ENCODE measurements at regions not wholly inside any gene's neighbourhood (a gene's known extent, or its start where the extent isn't known, plus 50 kb on each side); places are given as distances from the start of the nearest gene placed in this dataset.

DNA sequence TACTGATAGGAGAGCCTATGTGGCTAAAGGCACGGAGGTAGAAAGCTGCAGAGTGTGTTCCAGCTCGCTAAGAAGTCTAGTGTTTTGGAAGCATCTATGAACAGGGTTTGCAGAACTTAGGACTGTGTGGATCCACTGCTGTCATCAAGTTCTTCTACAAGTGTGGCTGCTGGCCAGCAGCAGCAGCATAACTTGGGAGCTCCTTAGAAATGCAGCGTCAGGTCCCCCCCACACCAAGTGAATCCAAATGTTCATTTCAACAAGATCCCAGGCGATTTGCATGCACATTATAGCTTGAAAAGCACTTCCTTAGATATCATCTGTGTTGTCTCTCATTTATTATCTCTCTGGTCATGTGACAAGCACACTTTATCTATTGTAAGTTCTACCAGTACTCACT lies 131.9 kb upstream of the SHISA6 start:
- Histone ChIP-seq H3K9me2 (replicated peaks; ENCODE audit: insufficient read depth, low read length) (no peaks in the 10 kb centered on the region), H2AFZ (ENCODE audit: low read length) (no peak overlapping the region), H4K20me1 (ENCODE audit: insufficient read depth, low read depth, low read length) (no peaks in the 10 kb centered on the region), H3K36me3 (ENCODE audit: insufficient read depth, low read length) (no peaks in the 10 kb centered on the region), H3K4me1 (ENCODE audit: low read length) (no peaks in the 10 kb centered on the region), H3K4me2 (ENCODE audit: low read depth, low read length, poor library complexity, severe bottlenecking) (no peak overlapping the region), H3K27me3 (ENCODE audit: low read length) (no peaks in the 10 kb centered on the region), H3K4me3 (ENCODE audit: low read length) (no peak overlapping the region), H3K27ac (ENCODE audit: low read length) (no peak overlapping the region), H3K79me2 (ENCODE audit: low read length) (no peaks in the 10 kb centered on the region), H3K9ac (ENCODE audit: low read length) (no peak overlapping the region), H3K9me3 (ENCODE audit: low read length) (no peaks in the 10 kb centered on the region)
- no peak for DNase-seq

DNA sequence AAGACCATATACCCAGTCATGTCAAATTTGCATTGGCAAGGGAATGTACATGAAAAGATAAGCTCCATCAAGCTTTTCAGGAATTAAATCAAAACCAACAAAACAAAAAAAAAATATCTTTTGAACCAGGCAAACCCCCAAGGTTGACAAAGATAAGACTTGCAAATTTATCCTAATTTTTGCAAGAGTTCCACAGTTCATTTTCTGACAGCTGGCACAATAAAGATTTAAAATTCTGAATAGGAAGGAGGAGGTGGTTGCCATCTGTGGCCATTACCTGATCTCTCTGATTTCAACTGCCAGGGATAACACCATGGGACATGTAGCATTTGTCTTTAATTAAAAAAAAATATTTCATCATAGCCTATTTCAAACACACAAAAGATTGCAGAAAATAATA lies 135.9 kb upstream of the SHISA6 start:
- Histone ChIP-seq H3K27me3 (ENCODE audit: low read length) (no peaks in the 10 kb centered on the region), H3K36me3 (ENCODE audit: insufficient read depth, low read length) (no peaks in the 10 kb centered on the region), H3K4me2 (ENCODE audit: low read depth, low read length, poor library complexity, severe bottlenecking) (no peak overlapping the region), H2AFZ (ENCODE audit: low read length) (no peak overlapping the region), H3K27ac (ENCODE audit: low read length) (no peak overlapping the region), H3K4me1 (ENCODE audit: low read length) (no peaks in the 10 kb centered on the region), H3K9me3 (ENCODE audit: low read length) (no peaks in the 10 kb centered on the region), H3K9ac (ENCODE audit: low read length) (no peak overlapping the region), H3K9me2 (replicated peaks; ENCODE audit: insufficient read depth, low read length) (no peaks in the 10 kb centered on the region), H3K79me2 (ENCODE audit: low read length) (no peaks in the 10 kb centered on the region), H4K20me1 (ENCODE audit: insufficient read depth, low read depth, low read length) (no peaks in the 10 kb centered on the region), H3K4me3 (ENCODE audit: low read length) (no peak overlapping the region)
- no peak for DNase-seq

DNA sequence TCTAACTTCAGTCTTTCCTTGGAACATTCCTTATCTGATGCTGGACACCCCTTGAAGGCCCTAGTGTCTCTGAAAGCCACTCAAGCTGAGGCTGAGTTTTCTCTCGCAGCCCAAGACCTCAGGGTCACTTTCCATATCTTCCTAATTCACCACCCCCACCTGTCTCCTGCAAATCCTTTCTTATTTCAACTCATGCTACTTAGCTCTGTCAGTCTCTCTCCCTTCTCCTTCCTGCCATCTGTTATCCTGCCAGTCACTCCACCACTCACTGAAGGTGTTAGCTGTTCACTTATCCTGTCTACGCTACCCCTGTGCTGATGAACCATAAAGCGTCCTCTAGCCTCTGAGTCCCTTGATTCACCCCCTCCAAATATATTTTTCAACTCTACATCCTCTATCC lies 143.9 kb upstream of the SHISA6 start:
- Histone ChIP-seq H3K36me3 (ENCODE audit: insufficient read depth, low read length) (no peaks in the 10 kb centered on the region), H3K27ac (ENCODE audit: low read length) (no peak overlapping the region), H3K4me2 (ENCODE audit: low read depth, low read length, poor library complexity, severe bottlenecking) (no peak overlapping the region), H3K4me3 (ENCODE audit: low read length) (no peak overlapping the region), H3K79me2 (ENCODE audit: low read length) (no peaks in the 10 kb centered on the region), H3K27me3 (ENCODE audit: low read length) (no peaks in the 10 kb centered on the region), H3K4me1 (ENCODE audit: low read length) (no peaks in the 10 kb centered on the region), H2AFZ (ENCODE audit: low read length) (no peak overlapping the region), H3K9ac (ENCODE audit: low read length) (no peak overlapping the region), H4K20me1 (ENCODE audit: insufficient read depth, low read depth, low read length) (no peaks in the 10 kb centered on the region), H3K9me3 (ENCODE audit: low read length) (no peaks in the 10 kb centered on the region), H3K9me2 (replicated peaks; ENCODE audit: insufficient read depth, low read length) (no peaks in the 10 kb centered on the region)
- no peak for DNase-seq

DNA sequence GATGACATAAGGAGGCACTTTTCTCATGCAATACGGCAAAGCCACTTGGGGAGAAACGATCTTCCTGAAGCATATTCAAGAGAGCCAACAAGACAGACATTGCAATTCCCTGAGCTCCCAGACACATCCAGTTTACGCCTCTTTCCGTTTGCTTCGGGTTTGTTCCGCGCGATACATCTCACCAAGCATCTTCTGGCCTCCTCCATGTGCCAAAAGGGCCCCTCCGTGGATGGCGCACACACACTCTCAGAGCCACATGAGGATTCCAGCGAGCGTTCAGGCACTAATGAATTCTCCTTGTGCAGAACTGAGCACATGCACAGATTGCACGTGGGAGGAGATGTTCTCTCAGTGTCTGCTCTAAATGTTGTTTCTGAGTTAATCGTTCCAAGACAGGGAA lies 146.7 kb upstream of the SHISA6 start:
- Histone ChIP-seq H3K9ac (ENCODE audit: low read length) (no peak overlapping the region), H3K27me3 (ENCODE audit: low read length) (no peaks in the 10 kb centered on the region), H3K79me2 (ENCODE audit: low read length) (no peaks in the 10 kb centered on the region), H3K27ac (ENCODE audit: low read length) (no peak overlapping the region), H3K4me3 (ENCODE audit: low read length) (no peak overlapping the region), H3K4me1 (ENCODE audit: low read length) (no peaks in the 10 kb centered on the region), H4K20me1 (ENCODE audit: insufficient read depth, low read depth, low read length) (no peaks in the 10 kb centered on the region), H3K36me3 (ENCODE audit: insufficient read depth, low read length) (no peaks in the 10 kb centered on the region), H3K9me3 (ENCODE audit: low read length) (no peaks in the 10 kb centered on the region), H2AFZ (ENCODE audit: low read length) (no peak overlapping the region), H3K4me2 (ENCODE audit: low read depth, low read length, poor library complexity, severe bottlenecking) (no peak overlapping the region), H3K9me2 (replicated peaks; ENCODE audit: insufficient read depth, low read length) (no peaks in the 10 kb centered on the region)
- DNase-seq = no peak

DNA sequence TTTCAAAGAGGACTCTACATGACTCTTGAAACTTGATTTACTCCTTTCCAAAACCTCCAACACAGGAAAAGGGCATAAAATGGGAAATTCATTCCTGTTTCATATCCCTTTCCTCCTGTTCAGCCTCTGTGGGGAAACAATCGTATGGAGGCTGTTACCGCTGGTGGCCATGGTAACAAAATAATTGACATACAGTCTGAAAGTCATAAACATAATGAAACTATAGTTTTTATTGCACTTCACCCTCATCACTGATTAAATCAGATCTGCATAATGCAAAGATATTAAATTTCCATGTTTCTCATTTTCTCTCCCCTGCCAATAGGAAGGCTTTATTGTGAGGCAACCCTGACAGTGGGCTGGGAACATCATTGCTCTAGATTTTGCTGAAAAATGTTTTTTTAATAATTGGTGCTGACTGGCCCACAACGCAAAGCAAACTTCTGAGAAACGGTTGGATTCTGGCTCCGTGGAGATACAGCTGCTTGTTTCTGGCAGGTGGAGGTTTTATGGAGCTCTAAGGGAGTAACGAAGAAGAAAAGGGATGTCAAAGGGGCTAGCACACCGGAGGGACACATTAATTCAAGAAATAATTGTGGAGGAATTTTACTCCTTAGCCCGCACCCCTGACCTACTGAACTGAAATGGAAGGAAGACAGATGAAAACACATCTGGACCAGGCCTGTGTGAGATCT lies 154.2 kb upstream of the SHISA6 start:
- H2AFZ ChIP-seq (ENCODE audit: low read length) = no peak overlapping the region
- no peak overlapping the region for H3K4me2 ChIP-seq (ENCODE audit: low read depth, low read length, poor library complexity, severe bottlenecking)
- no peaks in the 10 kb centered on the region for H3K9me2 ChIP-seq (replicated peaks; ENCODE audit: insufficient read depth, low read length)
- H3K4me1 ChIP-seq (ENCODE audit: low read length) = no peaks in the 10 kb centered on the region
- H3K36me3 ChIP-seq (ENCODE audit: insufficient read depth, low read length) = no peaks in the 10 kb centered on the region
- H3K27me3 ChIP-seq (ENCODE audit: low read length) = no peaks in the 10 kb centered on the region
- H3K4me3 ChIP-seq (ENCODE audit: low read length) = no peak overlapping the region
- H3K27ac ChIP-seq (ENCODE audit: low read length) = no peak overlapping the region
- no peak overlapping the region for H3K9ac ChIP-seq (ENCODE audit: low read length)
- no peaks in the 10 kb centered on the region for H3K9me3 ChIP-seq (ENCODE audit: low read length)
- no peaks in the 10 kb centered on the region for H4K20me1 ChIP-seq (ENCODE audit: insufficient read depth, low read depth, low read length)
- no peaks in the 10 kb centered on the region for H3K79me2 ChIP-seq (ENCODE audit: low read length)
- no peak for DNase-seq

DNA sequence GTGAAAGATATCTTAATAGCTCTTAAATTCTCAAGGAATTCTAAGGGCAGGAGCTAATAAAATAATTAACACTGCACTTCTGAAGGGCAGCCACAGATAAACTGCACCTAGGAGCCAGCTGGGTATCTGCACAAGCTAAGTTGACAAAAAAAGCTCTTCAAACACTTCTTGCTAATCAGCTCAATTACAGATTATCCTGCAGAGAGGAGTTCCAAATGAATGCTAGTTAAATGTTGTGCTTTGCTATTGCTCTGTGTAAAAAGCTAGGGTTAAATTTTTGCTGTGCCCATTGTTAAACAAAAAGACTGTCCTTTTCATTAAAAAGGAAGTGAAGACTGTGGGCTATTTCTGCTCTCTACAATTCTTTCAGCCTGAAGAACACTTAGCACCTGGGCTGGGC lies 158.5 kb upstream of the SHISA6 start:
- Histone ChIP-seq H3K27me3 (ENCODE audit: low read length) (no peaks in the 10 kb centered on the region), H3K4me1 (ENCODE audit: low read length) (no peaks in the 10 kb centered on the region), H3K36me3 (ENCODE audit: insufficient read depth, low read length) (no peaks in the 10 kb centered on the region), H3K79me2 (ENCODE audit: low read length) (no peaks in the 10 kb centered on the region), H3K9me3 (ENCODE audit: low read length) (no peaks in the 10 kb centered on the region), H3K4me3 (ENCODE audit: low read length) (no peak overlapping the region), H3K9me2 (replicated peaks; ENCODE audit: insufficient read depth, low read length) (no peaks in the 10 kb centered on the region), H2AFZ (ENCODE audit: low read length) (no peak overlapping the region), H3K4me2 (ENCODE audit: low read depth, low read length, poor library complexity, severe bottlenecking) (no peak overlapping the region), H3K9ac (ENCODE audit: low read length) (no peak overlapping the region), H3K27ac (ENCODE audit: low read length) (no peak overlapping the region), H4K20me1 (ENCODE audit: insufficient read depth, low read depth, low read length) (no peaks in the 10 kb centered on the region)
- DNase-seq = no peak

DNA sequence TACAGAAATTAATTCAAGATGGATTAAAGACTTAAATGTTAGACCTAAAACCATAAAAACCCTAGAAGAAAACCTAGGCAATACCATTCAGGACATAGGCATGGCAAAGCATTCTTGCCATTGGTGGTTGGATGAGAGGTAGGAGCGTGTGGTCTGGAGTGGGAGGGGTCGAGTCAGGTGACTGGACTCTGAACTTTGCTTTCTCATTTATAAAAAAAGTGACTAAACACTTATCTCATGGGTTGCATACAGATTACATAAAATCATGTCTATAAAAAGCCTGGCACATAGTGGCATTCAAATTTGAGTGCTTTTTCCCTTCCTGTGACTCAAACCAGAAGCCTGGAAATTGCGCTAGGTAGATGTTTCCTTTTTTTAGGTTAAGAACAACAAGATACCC lies 159.7 kb upstream of the SHISA6 start:
- Histone ChIP-seq H3K4me1 (ENCODE audit: low read length) (no peaks in the 10 kb centered on the region), H2AFZ (ENCODE audit: low read length) (no peak overlapping the region), H3K9ac (ENCODE audit: low read length) (no peak overlapping the region), H3K27me3 (ENCODE audit: low read length) (no peaks in the 10 kb centered on the region), H3K4me2 (ENCODE audit: low read depth, low read length, poor library complexity, severe bottlenecking) (no peak overlapping the region), H3K9me2 (replicated peaks; ENCODE audit: insufficient read depth, low read length) (no peaks in the 10 kb centered on the region), H3K79me2 (ENCODE audit: low read length) (no peaks in the 10 kb centered on the region), H3K4me3 (ENCODE audit: low read length) (no peak overlapping the region), H3K27ac (ENCODE audit: low read length) (no peak overlapping the region), H4K20me1 (ENCODE audit: insufficient read depth, low read depth, low read length) (no peaks in the 10 kb centered on the region), H3K9me3 (ENCODE audit: low read length) (no peaks in the 10 kb centered on the region), H3K36me3 (ENCODE audit: insufficient read depth, low read length) (no peaks in the 10 kb centered on the region)
- no peak for DNase-seq

DNA sequence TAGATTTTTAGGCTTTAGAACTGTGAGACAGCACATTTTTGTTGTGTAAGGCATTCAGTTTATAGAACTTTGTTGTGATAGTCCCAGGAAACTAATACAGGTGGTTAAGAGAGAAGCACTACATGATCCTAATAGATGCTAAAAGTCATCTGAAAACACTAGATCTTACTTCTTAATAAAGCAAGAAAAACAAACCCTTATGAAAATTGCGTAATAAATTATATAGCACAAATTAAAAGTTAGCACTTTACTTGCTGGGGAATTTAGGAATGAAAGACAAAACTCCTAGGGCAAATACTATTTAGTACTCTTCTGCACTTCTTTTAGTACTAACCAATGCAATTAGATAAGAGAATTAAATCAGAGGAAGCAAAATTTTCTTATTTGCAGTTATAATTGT lies 163.3 kb upstream of the SHISA6 start:
- H2AFZ ChIP-seq (ENCODE audit: low read length) = no peak overlapping the region

DNA sequence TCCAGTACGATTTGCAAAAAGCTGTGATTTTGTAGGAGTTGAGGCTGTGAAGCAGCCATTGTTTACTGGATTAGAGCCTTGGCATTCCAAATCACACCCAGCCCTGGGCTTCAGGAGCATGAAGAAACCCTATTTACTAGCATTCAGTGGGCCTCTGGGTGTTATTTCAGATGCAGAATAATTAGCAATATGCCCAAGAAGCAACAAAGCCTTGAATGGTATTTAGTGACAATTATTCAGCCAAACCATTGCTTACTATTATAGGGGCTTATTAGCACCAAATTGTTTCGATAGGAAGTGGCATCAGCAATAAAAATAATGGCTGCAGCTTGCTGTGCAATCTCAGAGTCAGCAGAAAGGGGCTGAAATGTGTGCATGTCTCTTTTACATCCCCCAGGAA lies 166.6 kb upstream of the SHISA6 start:
- Histone ChIP-seq H3K27me3 (ENCODE audit: low read length) (no peaks in the 10 kb centered on the region), H3K4me3 (ENCODE audit: low read length) (no peak overlapping the region), H3K27ac (ENCODE audit: low read length) (no peak overlapping the region), H2AFZ (ENCODE audit: low read length) (no peak overlapping the region), H4K20me1 (ENCODE audit: insufficient read depth, low read depth, low read length) (no peaks in the 10 kb centered on the region), H3K9me3 (ENCODE audit: low read length) (no peaks in the 10 kb centered on the region), H3K9me2 (replicated peaks; ENCODE audit: insufficient read depth, low read length) (no peaks in the 10 kb centered on the region), H3K79me2 (ENCODE audit: low read length) (no peaks in the 10 kb centered on the region), H3K4me1 (ENCODE audit: low read length) (no peaks in the 10 kb centered on the region), H3K36me3 (ENCODE audit: insufficient read depth, low read length) (no peaks in the 10 kb centered on the region), H3K9ac (ENCODE audit: low read length) (no peak overlapping the region), H3K4me2 (ENCODE audit: low read depth, low read length, poor library complexity, severe bottlenecking) (no peak overlapping the region)
- DNase-seq = no peak

More for the DNA sequence above, 163.3 kb upstream of the SHISA6 start:
- Histone ChIP-seq H3K9me3 (ENCODE audit: low read length) (no peaks in the 10 kb centered on the region), H3K4me2 (ENCODE audit: low read depth, low read length, poor library complexity, severe bottlenecking) (no peak overlapping the region), H3K27ac (ENCODE audit: low read length) (no peak overlapping the region), H3K4me1 (ENCODE audit: low read length) (no peaks in the 10 kb centered on the region), H3K4me3 (ENCODE audit: low read length) (no peak overlapping the region), H3K9ac (ENCODE audit: low read length) (no peak overlapping the region), H3K79me2 (ENCODE audit: low read length) (no peaks in the 10 kb centered on the region), H3K36me3 (ENCODE audit: insufficient read depth, low read length) (no peaks in the 10 kb centered on the region), H3K9me2 (replicated peaks; ENCODE audit: insufficient read depth, low read length) (no peaks in the 10 kb centered on the region), H4K20me1 (ENCODE audit: insufficient read depth, low read depth, low read length) (no peaks in the 10 kb centered on the region), H3K27me3 (ENCODE audit: low read length) (no peaks in the 10 kb centered on the region)
- no peak for DNase-seq

All from Karpas-422 (cell line).